NB4 (cell line): ENCODE measurements at regions not wholly inside any gene's neighbourhood (a gene's known extent, or its start where the extent isn't known, plus 50 kb on each side); places are given as distances from the start of the nearest gene placed in this dataset.

ENCODE experiments used
- DNase-seq: peaks from one replicate; pipeline ENCODE4 v3.0.0; 2010; ENCODE audit warnings: low read depth
- H3K4me3 ChIP-seq: one replicate; pipeline ENCODE4 v1.5.1; 2011; ENCODE audit warnings: mild to moderate bottlenecking, low read depth, low read length, moderate library complexity
- MAX ChIP-seq: IDR thresholded peaks from 2 replicates; pipeline ENCODE4 v1.6.1; 2011; ENCODE audit warnings: low read depth, low read length
- MYC ChIP-seq: IDR thresholded peaks from 2 replicates; pipeline ENCODE4 v1.6.1; 2011; ENCODE audit warnings: low read depth, low read length
- POLR2A ChIP-seq: IDR thresholded peaks from 2 replicates; pipeline ENCODE4 v1.6.1; 2011; ENCODE audit warnings: mild to moderate bottlenecking; ENCODE audit not compliant: insufficient read length; ENCODE audit errors: extremely low read depth
- TF ChIP-seq, protein P1 (sequence below): IDR thresholded peaks from one replicate; pipeline ENCODE4 v1.5.1; 2012; ENCODE audit warnings: low read depth, low read length

- no peak overlapping the region for H3K4me3 ChIP-seq
- no peak for TF ChIP-seq MYC
- no peak for DNase-seq
These were observed 68.7 kb upstream of the SLC4A11 start for GRCh38 chr20:3307725-3308124.

DNA sequence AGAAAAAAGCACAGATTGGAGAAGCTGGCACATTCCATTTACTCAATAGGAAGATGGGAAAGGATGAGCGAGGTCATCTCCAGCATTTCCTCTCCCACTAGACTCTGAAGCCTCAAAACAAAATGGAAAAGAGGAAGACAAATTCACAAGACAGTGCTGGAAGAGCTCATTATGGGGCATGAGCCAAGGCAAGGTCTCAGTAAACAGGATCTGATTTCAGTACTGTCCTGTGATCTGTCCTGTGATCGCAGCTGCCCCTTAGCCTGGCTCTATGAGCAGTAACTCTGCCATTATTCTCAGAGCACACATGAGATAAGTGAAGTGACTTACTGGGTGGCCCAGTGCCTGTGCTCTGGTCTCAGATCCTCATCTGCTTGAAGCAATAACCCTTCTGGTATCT is 68.1 kb upstream of the SLC4A11 start:
- no peak for TF ChIP-seq MYC
- TF ChIP-seq POLR2A: no peak
- TF ChIP-seq MAX: no peak
- TF ChIP-seq, protein P1, sequence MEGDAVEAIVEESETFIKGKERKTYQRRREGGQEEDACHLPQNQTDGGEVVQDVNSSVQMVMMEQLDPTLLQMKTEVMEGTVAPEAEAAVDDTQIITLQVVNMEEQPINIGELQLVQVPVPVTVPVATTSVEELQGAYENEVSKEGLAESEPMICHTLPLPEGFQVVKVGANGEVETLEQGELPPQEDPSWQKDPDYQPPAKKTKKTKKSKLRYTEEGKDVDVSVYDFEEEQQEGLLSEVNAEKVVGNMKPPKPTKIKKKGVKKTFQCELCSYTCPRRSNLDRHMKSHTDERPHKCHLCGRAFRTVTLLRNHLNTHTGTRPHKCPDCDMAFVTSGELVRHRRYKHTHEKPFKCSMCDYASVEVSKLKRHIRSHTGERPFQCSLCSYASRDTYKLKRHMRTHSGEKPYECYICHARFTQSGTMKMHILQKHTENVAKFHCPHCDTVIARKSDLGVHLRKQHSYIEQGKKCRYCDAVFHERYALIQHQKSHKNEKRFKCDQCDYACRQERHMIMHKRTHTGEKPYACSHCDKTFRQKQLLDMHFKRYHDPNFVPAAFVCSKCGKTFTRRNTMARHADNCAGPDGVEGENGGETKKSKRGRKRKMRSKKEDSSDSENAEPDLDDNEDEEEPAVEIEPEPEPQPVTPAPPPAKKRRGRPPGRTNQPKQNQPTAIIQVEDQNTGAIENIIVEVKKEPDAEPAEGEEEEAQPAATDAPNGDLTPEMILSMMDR: no peak
- DNase-seq: no peak
- no peak overlapping the region for H3K4me3 ChIP-seq

DNA sequence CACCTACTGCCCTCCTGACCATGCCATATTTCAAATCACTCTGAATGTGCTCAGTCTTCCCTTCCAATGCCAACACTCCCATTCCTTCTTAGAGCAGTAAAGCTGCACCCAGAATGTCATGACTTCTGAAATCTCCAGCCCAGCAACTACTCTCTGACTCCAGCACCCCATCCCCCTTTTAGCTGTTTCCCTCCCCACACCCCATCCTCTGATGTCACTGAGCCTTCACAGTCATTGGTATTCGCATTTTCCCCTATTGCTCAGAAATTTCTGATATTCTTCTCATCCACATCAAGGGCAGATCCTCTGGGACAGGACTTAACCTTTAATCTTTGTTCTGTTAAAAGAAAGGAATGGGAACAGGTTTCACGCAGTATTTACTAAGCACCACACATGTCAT is 67.1 kb upstream of the SLC4A11 start:
- no peak for DNase-seq
- no peak for TF ChIP-seq POLR2A
- TF ChIP-seq MAX: no peak
- no peak overlapping the region for H3K4me3 ChIP-seq

GRCh38 chr20:3304456-3304855 is 65.5 kb upstream of the SLC4A11 start:
- no peak for DNase-seq
- H3K4me3 ChIP-seq: no peak overlapping the region
- TF ChIP-seq MAX: no peak
- TF ChIP-seq POLR2A: no peak

DNA sequence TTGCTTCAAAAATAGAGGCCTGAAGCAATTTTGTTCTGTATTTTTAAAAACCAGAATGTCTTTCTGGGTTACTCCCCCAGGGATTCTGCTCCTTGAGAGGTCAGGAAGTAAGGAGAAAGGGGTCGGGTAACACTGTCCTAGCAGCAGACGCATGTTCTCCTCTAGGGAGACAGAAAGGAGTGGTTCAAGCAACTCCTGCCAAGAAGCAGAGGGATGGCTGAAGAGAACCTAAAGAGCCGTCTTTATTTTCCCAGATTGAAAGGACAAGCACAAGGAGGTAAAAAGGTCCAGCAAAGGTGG is 58.0 kb upstream of the SLC4A11 start:
- H3K4me3 ChIP-seq: no peak overlapping the region
- TF ChIP-seq MYC: no peak
- TF ChIP-seq MAX: no peak
- no peak for DNase-seq

DNA sequence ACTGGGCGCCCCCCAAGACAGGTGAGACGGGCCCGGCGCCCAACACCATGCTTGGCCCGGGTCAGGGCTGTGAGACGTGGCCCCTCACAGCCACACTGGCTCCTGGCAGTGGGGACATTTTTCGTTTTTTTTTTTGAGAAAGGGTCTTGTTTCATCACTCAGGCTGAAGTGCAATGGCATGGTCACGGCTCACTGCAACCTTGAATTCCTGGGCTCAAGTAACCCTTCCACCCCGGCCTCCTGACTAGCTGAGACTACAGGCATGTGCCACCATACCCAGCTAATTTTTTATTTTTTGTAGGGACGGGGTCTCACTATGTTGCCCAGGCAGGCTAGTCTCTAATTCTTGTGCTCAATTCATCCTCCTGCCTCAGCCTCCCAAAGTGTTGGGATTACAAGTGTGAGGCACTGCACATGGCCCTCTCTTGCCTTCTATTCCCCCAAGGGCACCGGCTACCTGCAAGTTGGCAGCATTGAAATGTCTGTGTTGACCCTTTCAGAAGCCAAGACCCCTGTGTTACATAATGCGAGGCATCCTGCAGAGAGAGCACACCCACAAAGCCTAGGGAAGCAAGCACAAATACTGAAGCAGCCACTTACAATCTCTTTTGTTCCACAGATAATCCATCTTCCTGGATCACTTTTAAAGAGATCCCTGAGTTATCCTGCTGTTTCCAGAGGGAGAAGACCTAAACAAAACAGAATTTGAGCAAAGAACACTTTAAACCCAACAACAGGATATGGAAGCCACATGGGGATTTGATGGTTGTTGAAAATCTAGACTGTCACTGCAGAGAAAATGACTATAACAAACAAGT is 57.5 kb upstream of the SLC4A11 start:
- H3K4me3 ChIP-seq: no peak overlapping the region
- no peak for DNase-seq
- TF ChIP-seq, protein P1: no peak
- no peak for TF ChIP-seq MYC
- no peak for TF ChIP-seq POLR2A
- no peak for TF ChIP-seq MAX
